IMR-90 (cell line): ENCODE measurements at regions not wholly inside any gene's neighbourhood (a gene's known extent, or its start where the extent isn't known, plus 50 kb on each side); places are given as distances from the start of the nearest gene placed in this dataset.

Experiments
- ATAC-seq: fragments of 200-7000 bp; cut with Tn5 transposase; 2 replicates; pipeline ENCODE4 v1.9.1; 2020; ENCODE audit warnings: low read depth, mild to moderate bottlenecking, moderate library complexity
- BruUV-seq: library from RNA; stranded (reverse); fragments of 400-500 nt; replicated peaks from 2 replicates; lab custom pipeline; 2021; lab: Mats Ljungman, UMichigan
- CTCF ChIA-PET: fragments of 300-600 bp; formaldehyde crosslinking; extraction: SDS; loops from one replicate; lab custom pipeline; 2021; ENCODE audit warnings: antibody characterized with exemption; lab: Yijun Ruan, JAX
- POLR2A ChIA-PET: fragments of 300-600 bp; sonication (Branson Sonifier 250); formaldehyde crosslinking; loops from one replicate; lab custom pipeline; 2022; ENCODE audit warnings: antibody characterized with exemption; ENCODE audit not compliant: unreplicated experiment; lab: Charles Lee
- DNase-seq: peaks from one replicate; pipeline ENCODE4 v3.0.0; 2013
- H2AFZ ChIP-seq: replicated peaks from 2 replicates; pipeline ENCODE3; 2013; ENCODE audit warnings: low read length, mild to moderate bottlenecking; ENCODE audit not compliant: poor library complexity
- H2AK5ac ChIP-seq: 2 replicates; pipeline ENCODE4 v1.6.1; 2013; ENCODE audit warnings: low read depth, low read length, inconsistent platforms
- H2AK9ac ChIP-seq: replicated peaks from 2 replicates; pipeline ENCODE3; 2013; ENCODE audit warnings: mild to moderate bottlenecking, low read depth, low read length, moderate library complexity; ENCODE audit not compliant: poor library complexity
- H2BK120ac ChIP-seq: 2 replicates; pipeline ENCODE4 v1.6.1; 2013; ENCODE audit warnings: low read depth, low read length, inconsistent platforms
- H2BK15ac ChIP-seq: 3 replicates; pipeline ENCODE4 v1.6.1; 2013; ENCODE audit warnings: low read depth, low read length, inconsistent platforms
- H2BK20ac ChIP-seq: 2 replicates; pipeline ENCODE4 v1.6.1; 2013; ENCODE audit warnings: low read depth, mild to moderate bottlenecking, inconsistent platforms, low read length, moderate library complexity
- H2BK5ac ChIP-seq: 2 replicates; pipeline ENCODE4 v1.6.1; 2013; ENCODE audit warnings: mild to moderate bottlenecking, low read depth, low read length, inconsistent platforms; ENCODE audit not compliant: poor library complexity, severe bottlenecking
- H3K14ac ChIP-seq: replicated peaks from 2 replicates; pipeline ENCODE4 v1.6.1; 2013; ENCODE audit warnings: low read depth, low read length, inconsistent platforms
- H3K18ac ChIP-seq: 2 replicates; pipeline ENCODE4 v1.6.1; 2013; ENCODE audit warnings: low read depth, low read length, control low read depth
- H3K23ac ChIP-seq: 2 replicates; pipeline ENCODE4 v1.6.1; 2013; ENCODE audit warnings: low read depth, low read length, inconsistent platforms
- H3K27ac ChIP-seq: 2 replicates; pipeline ENCODE4 v1.5.1; 2013; ENCODE audit warnings: mild to moderate bottlenecking, control low read depth, low read length; ENCODE audit not compliant: insufficient read depth
- H3K27me3 ChIP-seq: 2 replicates; pipeline ENCODE4 v1.6.1; 2013; ENCODE audit warnings: low read length; ENCODE audit not compliant: control insufficient read depth, insufficient read depth
- H3K36me3 ChIP-seq: 2 replicates; pipeline ENCODE4 v1.6.1; 2013; ENCODE audit warnings: low read length, mixed read lengths; ENCODE audit not compliant: control insufficient read depth, insufficient read depth
- H3K4ac ChIP-seq: 2 replicates; pipeline ENCODE4 v1.6.1; 2013; ENCODE audit warnings: low read depth, low read length, inconsistent platforms
- H3K4me1 ChIP-seq: 2 replicates; pipeline ENCODE4 v1.6.1; 2013; ENCODE audit warnings: low read length, mixed read lengths; ENCODE audit not compliant: control insufficient read depth, insufficient read depth
- H3K4me2 ChIP-seq: 2 replicates; pipeline ENCODE4 v1.6.1; 2013; ENCODE audit warnings: low read depth, mild to moderate bottlenecking, control low read depth, low read length, moderate library complexity
- H3K4me3 ChIP-seq: 2 replicates; pipeline ENCODE4 v1.5.1; 2013; ENCODE audit warnings: low read depth, mild to moderate bottlenecking, control low read depth, low read length, moderate library complexity; ENCODE audit not compliant: insufficient read depth
- H3K56ac ChIP-seq: 2 replicates; pipeline ENCODE4 v1.6.1; 2013; ENCODE audit warnings: low read length, inconsistent platforms; ENCODE audit not compliant: insufficient read depth; ENCODE audit errors: extremely low read depth
- H3K79me1 ChIP-seq, 2 experiments: 2 replicates each; pipeline ENCODE4 v1.6.1; 2013; ENCODE audit warnings: low read length in 2 of 2, inconsistent platforms in 1 of 2, low read depth in 1 of 2
- H3K9ac ChIP-seq: 2 replicates; pipeline ENCODE4 v1.6.1; 2013; ENCODE audit warnings: low read depth, low read length, control low read depth
- H3K9me1 ChIP-seq: 2 replicates; pipeline ENCODE4 v1.6.1; 2013; ENCODE audit warnings: low read length, inconsistent platforms; ENCODE audit not compliant: insufficient read depth
- H3K9me3 ChIP-seq: 2 replicates; pipeline ENCODE4 v1.6.1; 2013; ENCODE audit warnings: low read length; ENCODE audit not compliant: control insufficient read depth, insufficient read depth
- H4K20me1 ChIP-seq: 2 replicates; pipeline ENCODE4 v1.6.1; 2013; ENCODE audit warnings: low read length, inconsistent platforms; ENCODE audit not compliant: insufficient read depth
- H4K5ac ChIP-seq: 2 replicates; pipeline ENCODE4 v1.6.1; 2013; ENCODE audit warnings: mild to moderate bottlenecking, low read depth, low read length, control low read depth
- H4K8ac ChIP-seq, 2 experiments: 2 replicates each; pipeline ENCODE4 v1.6.1; 2013; ENCODE audit warnings: low read depth in 2 of 2, low read length in 2 of 2, control low read depth in 1 of 2, inconsistent platforms in 1 of 2
- H4K91ac ChIP-seq: 2 replicates; pipeline ENCODE4 v1.6.1; 2013; ENCODE audit warnings: low read depth, low read length, inconsistent platforms; ENCODE audit not compliant: insufficient read depth
- CTCF ChIP-seq: conservative IDR thresholded peaks from 2 replicates; pipeline ENCODE4 v1.5.1; 2012; ENCODE audit warnings: mild to moderate bottlenecking, low read depth, low read length, improper control_type of control experiment
- MAZ ChIP-seq: IDR thresholded peaks from 2 replicates; pipeline ENCODE4 v1.6.1; 2012; ENCODE audit warnings: low read depth, mild to moderate bottlenecking, low read length, improper control_type of control experiment, moderate library complexity, borderline replicate concordance
- WGBS, 2 experiments: methylation state at CpG; one replicate each; pipeline versions ENCODE4 v1.1.5 to v1.1.7; 2013; ENCODE audit warnings: missing lambda C conversion rate in 2 of 2; ENCODE audit not compliant: insufficient read length in 1 of 2; ENCODE audit errors: extremely low coverage in 2 of 2; 5-methylcytosine and 5-hydroxymethylcytosine counted together
- dilution Hi-C: fragments of 300-500 bp; cut with HindIII; formaldehyde crosslinking; loops from one replicate; pipeline ENCODE4 v1.14.3; 2018; ENCODE audit warnings: low sequenced_read_pairs; ENCODE audit not compliant: unreplicated experiment
- in situ Hi-C: fragments of 300-500 bp; cut with MboI; formaldehyde crosslinking; loops from 3 replicates; pipeline ENCODE4 v1.14.3; 2019; ENCODE audit warnings: low sequenced_read_pairs, inconsistent platforms, mixed read lengths
- intact Hi-C: fragments of 100-400 bp; cut with micrococcal nuclease; formaldehyde crosslinking; loops from 2 replicates; pipeline ENCODE4 v1.10.0; 2022
- TF ChIP-seq, protein P1 (sequence below): fragments of 150-350 bp; IDR thresholded peaks from 2 replicates; pipeline ENCODE4 v1.6.1; 2016; ENCODE audit warnings: low read depth, mild to moderate bottlenecking, low read length, moderate library complexity, borderline replicate concordance

DNA sequence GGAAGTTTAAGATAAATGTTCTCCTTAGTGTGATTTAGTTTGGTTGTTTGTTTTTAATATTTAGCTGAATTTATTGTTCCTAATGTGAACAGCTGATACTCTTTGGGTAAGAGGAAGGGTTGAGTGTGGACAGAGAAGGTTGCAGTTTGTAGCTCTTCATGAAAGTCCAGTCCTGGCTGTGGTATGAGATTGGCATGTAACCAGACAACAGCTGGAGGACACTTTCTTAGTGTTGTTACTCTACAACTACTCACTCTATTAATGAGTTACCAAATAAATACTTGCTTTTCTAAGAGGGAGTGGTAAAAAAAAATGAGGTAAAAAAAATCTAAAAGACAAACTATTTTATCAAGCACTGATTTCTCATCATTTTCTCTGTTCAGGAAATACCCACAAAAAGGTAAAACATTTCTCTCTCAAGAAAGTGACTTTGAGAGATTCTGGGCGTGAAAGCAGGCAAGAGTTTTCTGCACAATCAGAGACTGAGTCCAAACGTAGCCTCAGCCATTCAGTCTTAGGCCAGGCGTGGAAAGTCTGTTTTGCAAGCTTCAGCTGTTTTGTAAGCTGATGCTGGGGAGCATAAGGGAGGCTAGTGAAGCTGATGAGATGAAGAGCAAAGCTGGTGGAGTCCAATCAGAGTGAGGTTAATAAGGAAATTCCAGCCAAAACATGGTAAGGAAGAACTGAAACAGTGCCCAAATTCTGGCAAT is 138.5 kb upstream of the ARPP21 start:
- Histone ChIP-seq H2AK5ac (no peak overlapping the region), H3K4me3 (no peak overlapping the region), H3K36me3 (no peaks in the 10 kb centered on the region), H3K56ac (no peak overlapping the region), H3K9ac (no peak overlapping the region), H2AK9ac (no peak overlapping the region), H3K14ac (no peak overlapping the region), H3K27me3 (no peaks in the 10 kb centered on the region), H2AFZ (no peak overlapping the region), H3K79me1 (no peaks in the 10 kb centered on the region), H4K91ac (no peak overlapping the region), H3K4me2 (no peak overlapping the region), H4K8ac (no peak overlapping the region), H3K18ac (no peak overlapping the region), H3K4me1 (no peaks in the 10 kb centered on the region), H4K5ac (no peak overlapping the region), H2BK15ac (no peak overlapping the region), H3K27ac (no peak overlapping the region), H2BK20ac (no peak overlapping the region), H4K20me1 (no peaks in the 10 kb centered on the region), H2BK5ac (no peak overlapping the region), H3K23ac (no peak overlapping the region), H2BK120ac (no peak overlapping the region), H3K9me3 (peaks cover 11% of the 10 kb centered on the region), H3K9me1 (no peaks in the 10 kb centered on the region), H3K4ac (no peak overlapping the region)
- no peak for DNase-seq
- dilution Hi-C loops (no loop called here), in situ Hi-C loops (no loop called here), intact Hi-C loops (no loop called here)
- no peak for ATAC-seq
- ChIA-PET CTCF (no interaction called here), POLR2A (no interaction called here)
- BruUV-seq, result no TSS peak
- TF ChIP-seq, protein P1, sequence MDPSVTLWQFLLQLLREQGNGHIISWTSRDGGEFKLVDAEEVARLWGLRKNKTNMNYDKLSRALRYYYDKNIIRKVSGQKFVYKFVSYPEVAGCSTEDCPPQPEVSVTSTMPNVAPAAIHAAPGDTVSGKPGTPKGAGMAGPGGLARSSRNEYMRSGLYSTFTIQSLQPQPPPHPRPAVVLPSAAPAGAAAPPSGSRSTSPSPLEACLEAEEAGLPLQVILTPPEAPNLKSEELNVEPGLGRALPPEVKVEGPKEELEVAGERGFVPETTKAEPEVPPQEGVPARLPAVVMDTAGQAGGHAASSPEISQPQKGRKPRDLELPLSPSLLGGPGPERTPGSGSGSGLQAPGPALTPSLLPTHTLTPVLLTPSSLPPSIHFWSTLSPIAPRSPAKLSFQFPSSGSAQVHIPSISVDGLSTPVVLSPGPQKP, result no peak
- TF ChIP-seq MAZ (no peak), CTCF (no peak)
- WGBS, 2 experiments, result 0% methylated on average over 1 of the region's 3 CpGs; no CpG with 5 or more reads in 1 of the 2 experiments
